ENCODE measurements at regions not wholly inside any gene's neighbourhood (a gene's known extent, or its start where the extent isn't known, plus 50 kb on each side); places are given as distances from the start of the nearest gene placed in this dataset.

DNA sequence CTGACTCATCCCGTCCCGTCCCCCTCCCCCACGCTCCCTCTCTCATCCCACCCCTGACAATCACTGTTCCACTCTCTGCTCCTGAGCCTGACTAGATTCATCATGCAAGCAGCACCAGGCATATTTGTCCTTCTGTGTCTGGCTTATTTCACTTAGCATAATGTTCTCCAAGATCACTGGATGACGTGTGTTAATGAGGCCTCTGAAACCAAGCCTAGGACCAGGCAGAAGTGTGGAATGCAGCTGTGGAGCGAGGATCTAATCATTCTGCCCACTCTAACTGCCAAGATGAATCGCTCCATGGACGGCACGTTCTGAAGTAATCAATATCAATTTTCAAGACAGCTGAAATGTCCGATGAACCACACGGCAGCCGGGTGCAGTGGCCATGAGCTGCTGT, 122.4 kb upstream of the ZNF236 start:
- H3K4me3 ChIP-seq (replicated peaks in 1 of 3), result no peak overlapping the region
- H3K4me1 ChIP-seq, result no peaks in the 10 kb centered on the region
- no peak for DNase-seq
- H3K9me3 ChIP-seq, result no peaks in the 10 kb centered on the region
- no peaks in the 10 kb centered on the region for H3K36me3 ChIP-seq
- H3K27ac ChIP-seq, result no peak overlapping the region
- 85 to 92% methylated on average over 11 of the region's 11 CpGs for WGBS, 2 donors
- H3K27me3 ChIP-seq, result no peaks in the 10 kb centered on the region
- intact Hi-C loops (cut with DNase I), result no loop called here
- no peak for TF ChIP-seq POLR2A (IDR thresholded peaks at IDR 0.05)
- TF ChIP-seq, protein P1, sequence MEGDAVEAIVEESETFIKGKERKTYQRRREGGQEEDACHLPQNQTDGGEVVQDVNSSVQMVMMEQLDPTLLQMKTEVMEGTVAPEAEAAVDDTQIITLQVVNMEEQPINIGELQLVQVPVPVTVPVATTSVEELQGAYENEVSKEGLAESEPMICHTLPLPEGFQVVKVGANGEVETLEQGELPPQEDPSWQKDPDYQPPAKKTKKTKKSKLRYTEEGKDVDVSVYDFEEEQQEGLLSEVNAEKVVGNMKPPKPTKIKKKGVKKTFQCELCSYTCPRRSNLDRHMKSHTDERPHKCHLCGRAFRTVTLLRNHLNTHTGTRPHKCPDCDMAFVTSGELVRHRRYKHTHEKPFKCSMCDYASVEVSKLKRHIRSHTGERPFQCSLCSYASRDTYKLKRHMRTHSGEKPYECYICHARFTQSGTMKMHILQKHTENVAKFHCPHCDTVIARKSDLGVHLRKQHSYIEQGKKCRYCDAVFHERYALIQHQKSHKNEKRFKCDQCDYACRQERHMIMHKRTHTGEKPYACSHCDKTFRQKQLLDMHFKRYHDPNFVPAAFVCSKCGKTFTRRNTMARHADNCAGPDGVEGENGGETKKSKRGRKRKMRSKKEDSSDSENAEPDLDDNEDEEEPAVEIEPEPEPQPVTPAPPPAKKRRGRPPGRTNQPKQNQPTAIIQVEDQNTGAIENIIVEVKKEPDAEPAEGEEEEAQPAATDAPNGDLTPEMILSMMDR (IDR thresholded peaks at IDR 0.05), result no peak

DNA sequence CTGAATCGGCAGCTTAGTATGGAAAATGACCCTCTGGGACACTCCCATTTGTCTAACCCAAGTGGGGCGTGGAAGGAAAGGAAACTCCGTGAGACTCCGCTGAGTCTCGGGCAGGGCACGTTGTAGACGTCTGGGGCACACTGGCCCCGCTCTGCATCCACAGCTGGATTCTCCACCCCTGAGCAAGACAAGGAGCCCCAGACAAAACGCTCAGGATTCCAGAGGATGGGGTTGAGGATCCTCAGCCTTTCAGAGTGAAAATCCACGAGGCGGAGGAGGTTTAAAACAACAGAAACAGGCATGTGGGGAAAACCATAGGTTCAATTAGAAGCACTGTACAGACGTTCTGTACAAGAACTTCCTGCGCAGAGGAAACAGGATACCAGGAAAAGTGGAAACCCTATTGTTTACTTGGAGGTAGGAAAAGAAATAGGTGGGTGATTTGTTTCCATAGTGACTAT, 124.9 kb upstream of the ZNF236 start:
- 13 to 15% methylated on average over 13 of the region's 13 CpGs for WGBS, 2 donors
- DNase-seq, result no peak
- H3K4me3 ChIP-seq (replicated peaks in 1 of 3), result no peak overlapping the region
- no peaks in the 10 kb centered on the region for H3K4me1 ChIP-seq
- intact Hi-C loops (cut with DNase I), result no loop called here
- H3K9me3 ChIP-seq, result no peaks in the 10 kb centered on the region
- H3K27ac ChIP-seq, result no peak overlapping the region
- no peaks in the 10 kb centered on the region for H3K27me3 ChIP-seq
- H3K36me3 ChIP-seq, result no peaks in the 10 kb centered on the region
- TF ChIP-seq, protein P1 (IDR thresholded peaks at IDR 0.05), result no peak
- TF ChIP-seq POLR2A (IDR thresholded peaks at IDR 0.05), result no peak

DNA sequence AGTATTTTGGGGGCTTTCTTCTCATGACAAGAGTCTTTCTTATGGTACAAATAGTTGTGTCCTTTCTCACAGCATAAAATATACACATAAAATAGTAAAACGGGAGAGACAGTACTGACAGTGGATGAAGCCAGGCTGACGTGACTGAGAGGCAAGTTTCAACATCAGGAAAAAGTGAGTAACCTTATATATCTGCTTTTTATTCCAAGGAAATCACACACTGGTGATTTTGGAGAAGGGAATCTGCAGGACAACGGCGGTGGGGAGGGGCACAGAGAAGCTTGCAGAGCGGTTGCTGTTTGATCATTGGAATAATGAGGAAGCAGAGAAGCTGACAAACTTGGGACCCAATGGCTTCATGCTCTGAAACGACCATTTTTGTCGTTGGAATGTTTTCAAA, 130.6 kb upstream of the ZNF236 start:
- Histone ChIP-seq H3K9me3 (no peaks in the 10 kb centered on the region), H3K36me3 (no peaks in the 10 kb centered on the region), H3K4me3 (replicated peaks in 1 of 3) (no peak overlapping the region), H3K4me1 (peaks cover 0 to 2% of the 10 kb centered on the region in 2 donors), H3K27ac (no peak overlapping the region), H3K27me3 (no peaks in the 10 kb centered on the region)
- intact Hi-C loops (cut with DNase I), result no loop called here
- WGBS, 2 donors, result 54 to 57% methylated on average over 7 of the region's 7 CpGs
- TF ChIP-seq POLR2A (IDR thresholded peaks at IDR 0.05), result no peak
- TF ChIP-seq, protein P1 (IDR thresholded peaks at IDR 0.05), result no peak
- DNase-seq, result no peak

DNA sequence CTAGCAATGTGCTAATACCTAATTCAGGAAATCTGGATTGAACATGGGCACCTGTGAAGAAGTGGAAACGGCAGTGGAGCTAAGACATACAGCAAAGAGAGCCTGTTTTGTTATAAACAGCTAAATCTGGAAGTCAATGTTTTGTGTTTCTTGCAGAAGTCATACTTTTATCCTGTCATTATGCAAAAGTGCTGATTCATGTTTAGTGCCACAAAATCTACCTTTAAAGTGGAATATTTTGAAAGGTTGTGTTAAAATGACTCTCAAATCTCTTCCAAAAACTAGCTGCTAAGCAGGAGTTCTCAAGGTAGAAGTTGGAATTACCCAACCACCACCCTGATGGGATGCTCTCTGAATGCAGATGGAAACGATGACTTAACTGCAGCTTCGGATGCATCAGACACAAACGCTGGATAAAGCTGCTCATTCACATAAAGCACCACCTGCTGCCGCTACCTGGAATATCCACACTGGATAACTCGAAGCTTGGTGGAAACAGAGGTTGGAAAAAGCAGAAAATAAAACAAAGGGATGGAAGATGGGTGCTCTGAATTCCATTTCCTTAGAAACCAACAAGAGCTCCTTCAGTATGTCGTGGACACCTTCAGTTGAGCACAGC, 132.6 kb upstream of the ZNF236 start:
- Histone ChIP-seq H3K9me3 (no peaks in the 10 kb centered on the region), H3K27me3 (no peaks in the 10 kb centered on the region), H3K4me3 (replicated peaks in 1 of 3) (no peak overlapping the region), H3K36me3 (no peaks in the 10 kb centered on the region), H3K27ac (no peak overlapping the region), H3K4me1 (peaks cover 0 to 7% of the 10 kb centered on the region in 2 donors)
- 73 to 76% methylated on average over 7 of the region's 7 CpGs for WGBS, 2 donors
- no peak for DNase-seq
- intact Hi-C loops (cut with DNase I), result no loop called here
- TF ChIP-seq POLR2A (IDR thresholded peaks at IDR 0.05), result no peak
- TF ChIP-seq, protein P1 (IDR thresholded peaks at IDR 0.05), result no peak

DNA sequence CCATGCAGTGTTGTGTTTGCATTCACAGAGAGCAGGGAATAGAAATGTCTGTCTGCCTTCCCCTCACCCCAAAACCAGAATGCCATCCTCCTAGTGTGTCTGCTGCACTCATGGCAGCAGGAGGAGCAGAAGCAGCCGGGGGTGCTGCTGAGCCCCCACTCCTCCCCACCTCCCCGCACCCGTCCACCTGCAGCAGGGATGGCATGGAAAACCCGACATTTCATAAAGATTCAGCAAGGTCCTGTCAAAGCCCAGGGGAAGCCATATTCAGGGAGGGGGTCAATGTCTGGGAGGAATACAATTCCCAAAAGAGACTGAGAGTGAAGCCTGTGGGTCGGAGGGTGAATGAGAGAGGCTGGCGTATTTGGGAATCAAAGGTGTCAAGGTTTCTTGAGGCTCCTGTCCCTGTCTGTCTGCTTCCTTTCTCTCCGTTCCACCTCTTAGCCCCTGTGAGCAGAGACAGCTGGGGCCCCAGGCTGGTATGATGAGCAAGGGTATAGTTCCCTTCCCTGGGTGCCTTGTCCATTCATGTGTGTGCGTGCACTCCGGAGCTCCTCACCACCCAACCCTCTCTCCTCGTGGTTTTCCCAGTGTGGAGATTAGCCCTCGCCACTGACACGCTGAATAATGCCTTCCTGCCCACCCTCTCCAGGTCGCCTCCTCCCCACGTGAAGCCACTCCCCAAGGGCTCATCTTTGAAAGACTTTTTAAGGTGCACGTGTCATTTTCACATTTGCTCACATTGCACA, 133.5 kb upstream of the ZNF236 start:
- Histone ChIP-seq H3K4me1 (peaks cover 0 to 7% of the 10 kb centered on the region in 2 donors), H3K27me3 (no peaks in the 10 kb centered on the region), H3K9me3 (no peaks in the 10 kb centered on the region), H3K4me3 (replicated peaks in 1 of 3) (no peak overlapping the region), H3K27ac (no peak overlapping the region), H3K36me3 (no peaks in the 10 kb centered on the region)
- intact Hi-C loops (cut with DNase I), result no loop called here
- no peak for DNase-seq
- no peak for TF ChIP-seq POLR2A (IDR thresholded peaks at IDR 0.05)
- TF ChIP-seq, protein P1 (IDR thresholded peaks at IDR 0.05), result no peak
- WGBS, 2 donors, result 67 to 73% methylated on average over 15 of the region's 15 CpGs

Measured in thyroid gland (tissue), 4 donors.